ENCODE measurements at regions not wholly inside any gene's neighbourhood (a gene's known extent, or its start where the extent isn't known, plus 50 kb on each side); places are given as distances from the start of the nearest gene placed in this dataset.

GRCh38 chr14:29223947-29224346, 457.4 kb downstream of the FOXG1 start:
- Histone ChIP-seq H3K23me2 (ENCODE audit: low read depth, low read length) (no peaks in the 10 kb centered on the region), H3K23ac (ENCODE audit: insufficient read length) (no peak overlapping the region), H2BK120ac (replicated peaks; ENCODE audit: low read depth, low read length) (no peak overlapping the region), H2AFZ (ENCODE audit: low read length) (no peak overlapping the region), H3K36me3 (ENCODE audit: control insufficient read depth in 2 of 4, insufficient read depth in 4 of 4, low read length in 3 of 4) (no peaks in the 10 kb centered on the region), H4K91ac (replicated peaks; ENCODE audit: insufficient read length, low read length) (no peak overlapping the region), H3K4ac (replicated peaks; ENCODE audit: insufficient read length, low read depth, low read length) (no peak overlapping the region), H3K14ac (ENCODE audit: insufficient read length) (no peak overlapping the region), H2BK5ac (ENCODE audit: low read depth, low read length) (no peak overlapping the region), H3K27ac (ENCODE audit: low read depth, low read length) (no peak overlapping the region), H4K20me1 (replicated peaks in 1 of 2; ENCODE audit: control insufficient read depth in 1 of 2, insufficient read depth in 2 of 2, low read length in 2 of 2) (no peaks in the 10 kb centered on the region), H3K9me3 (ENCODE audit: insufficient read depth in 2 of 2, low read depth in 1 of 2, low read length in 1 of 2) (no peaks in the 10 kb centered on the region), H3K18ac (ENCODE audit: extremely low read depth, low read length) (no peak overlapping the region), H4K5ac (ENCODE audit: insufficient read length, low read depth, low read length) (no peak overlapping the region), H3K79me1 (ENCODE audit: low read depth, low read length) (no peaks in the 10 kb centered on the region), H3K79me2 (ENCODE audit: control insufficient read depth in 1 of 2, insufficient read depth in 2 of 2, low read length in 2 of 2) (no peaks in the 10 kb centered on the region), H2BK15ac (ENCODE audit: low read length) (no peak overlapping the region), H2BK20ac (ENCODE audit: low read length) (no peak overlapping the region), H3K9ac (replicated peaks in 1 of 4; ENCODE audit: extremely low read depth in 1 of 4, low read depth in 3 of 4, low read length in 3 of 4) (no peak overlapping the region), H3K56ac (replicated peaks; ENCODE audit: insufficient read length, low read depth, low read length) (no peak overlapping the region), H2AK5ac (ENCODE audit: low read depth, low read length) (no peak overlapping the region), H2BK12ac (ENCODE audit: low read depth, low read length) (no peak overlapping the region), H3K27me3 (replicated peaks in 1 of 4; ENCODE audit: control insufficient read depth in 3 of 4, extremely low read depth in 1 of 4, insufficient read depth in 3 of 4, low read length in 3 of 4) (no peaks in the 10 kb centered on the region), H3K4me3 (ENCODE audit: extremely low read depth in 1 of 4, insufficient read depth in 2 of 4, low read depth in 3 of 4, low read length in 4 of 4) (no peak overlapping the region), H3K4me1 (replicated peaks in 1 of 4; ENCODE audit: control insufficient read depth in 3 of 4, insufficient read depth in 4 of 4, low read length in 3 of 4) (no peaks in the 10 kb centered on the region), H4K8ac (ENCODE audit: extremely low read depth, insufficient read depth, low read length) (no peak overlapping the region), H3K4me2 (ENCODE audit: insufficient read depth in 1 of 2, low read depth in 2 of 2, low read length in 2 of 2) (no peak overlapping the region)
- TF ChIP-seq BCL11A (IDR thresholded peaks at IDR 0.05; ENCODE audit: low read depth in 2 of 2, low read length in 2 of 2) (no peak), ZNF274 (IDR thresholded peaks at IDR 0.05; ENCODE audit: borderline replicate concordance, extremely low read depth, low read length) (no peak)
- 91% methylated on average over 3 of the region's 3 CpGs; no CpG with 5 or more reads in 1 of the 2 experiments for WGBS, 2 experiments (ENCODE audit: extremely low coverage in 1 of 2, insufficient coverage in 1 of 2, insufficient read length in 1 of 2, insufficient replicate concordance in 2 of 2, low coverage in 1 of 2, low lambda C conversion rate in 2 of 2, missing lambda C conversion rate in 1 of 2)
- ChIA-PET CTCF (ENCODE audit: partially characterized antibody) (interaction anchor here (1.2 to 4.6 kb wide), 6 partner anchors 12 to 450 kb away, joined by 3 to 17 read pairs (median 4); no protein-coding TSS in a partner anchor), POLR2A (ENCODE audit: partially characterized antibody) (no interaction called here)
- DNase-seq (ENCODE audit: low read depth in 1 of 2, low spot score in 2 of 2), result no peak
- no peak for FAIRE-seq
